ENCODE measurements at regions not wholly inside any gene's neighbourhood (a gene's known extent, or its start where the extent isn't known, plus 50 kb on each side); places are given as distances from the start of the nearest gene placed in this dataset.

DNA sequence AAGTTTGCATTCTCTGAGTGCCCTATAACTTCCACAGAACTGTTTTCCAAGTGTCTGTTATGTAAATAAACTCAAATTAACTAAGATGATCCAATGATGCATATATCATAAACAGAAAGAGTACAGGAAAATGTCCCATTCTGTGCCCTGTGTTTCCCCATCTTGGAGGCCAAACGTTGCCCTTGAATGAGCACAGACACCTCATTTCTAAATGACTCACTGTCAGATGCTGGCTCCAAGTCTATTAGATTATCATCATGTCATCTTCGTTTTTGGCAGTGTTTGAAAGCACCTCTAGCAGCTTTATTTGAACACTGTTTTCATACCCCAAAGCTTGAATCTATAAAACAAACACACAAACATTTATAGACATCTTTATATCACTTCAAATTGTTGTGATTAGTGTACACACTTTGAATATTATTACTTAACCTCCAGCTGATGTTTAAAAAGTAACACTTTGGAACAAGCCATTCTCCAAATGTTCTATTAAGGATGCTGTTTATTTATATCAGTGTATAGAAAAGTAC lies 424.2 kb downstream of the NOVA1 start:
- TF ChIP-seq POLR2A (IDR thresholded peaks at IDR 0.05) (no peak), EP300 (IDR thresholded peaks at IDR 0.05) (no peak), POLR2AphosphoS5 (IDR thresholded peaks at IDR 0.05) (no peak)
- TF ChIP-seq, protein P1, sequence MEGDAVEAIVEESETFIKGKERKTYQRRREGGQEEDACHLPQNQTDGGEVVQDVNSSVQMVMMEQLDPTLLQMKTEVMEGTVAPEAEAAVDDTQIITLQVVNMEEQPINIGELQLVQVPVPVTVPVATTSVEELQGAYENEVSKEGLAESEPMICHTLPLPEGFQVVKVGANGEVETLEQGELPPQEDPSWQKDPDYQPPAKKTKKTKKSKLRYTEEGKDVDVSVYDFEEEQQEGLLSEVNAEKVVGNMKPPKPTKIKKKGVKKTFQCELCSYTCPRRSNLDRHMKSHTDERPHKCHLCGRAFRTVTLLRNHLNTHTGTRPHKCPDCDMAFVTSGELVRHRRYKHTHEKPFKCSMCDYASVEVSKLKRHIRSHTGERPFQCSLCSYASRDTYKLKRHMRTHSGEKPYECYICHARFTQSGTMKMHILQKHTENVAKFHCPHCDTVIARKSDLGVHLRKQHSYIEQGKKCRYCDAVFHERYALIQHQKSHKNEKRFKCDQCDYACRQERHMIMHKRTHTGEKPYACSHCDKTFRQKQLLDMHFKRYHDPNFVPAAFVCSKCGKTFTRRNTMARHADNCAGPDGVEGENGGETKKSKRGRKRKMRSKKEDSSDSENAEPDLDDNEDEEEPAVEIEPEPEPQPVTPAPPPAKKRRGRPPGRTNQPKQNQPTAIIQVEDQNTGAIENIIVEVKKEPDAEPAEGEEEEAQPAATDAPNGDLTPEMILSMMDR (IDR thresholded peaks at IDR 0.05), result no peak

DNA sequence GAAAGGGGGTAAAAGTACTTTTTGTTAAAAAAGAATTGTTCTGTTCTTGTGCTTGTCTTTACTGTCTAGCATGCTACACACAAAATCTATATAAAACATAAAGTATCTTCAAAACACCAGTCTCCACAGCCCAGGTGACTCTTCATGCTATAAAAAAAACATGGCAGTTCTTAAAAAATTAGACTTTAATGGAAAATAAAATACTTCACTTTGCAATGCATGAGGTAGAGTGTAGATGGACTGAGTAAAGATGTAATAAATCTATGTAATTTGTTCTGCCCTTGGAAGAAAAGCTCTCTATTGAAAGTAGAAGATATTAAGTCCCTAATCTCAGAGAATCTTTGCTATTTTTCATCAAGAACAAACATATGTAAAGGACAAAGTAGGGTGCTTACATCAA lies 425.4 kb downstream of the NOVA1 start:
- H3K4me1 ChIP-seq, result no peaks in the 10 kb centered on the region
- H3K9me3 ChIP-seq, result no peaks in the 10 kb centered on the region
- H3K27ac ChIP-seq, result no peak overlapping the region
- H3K4me3 ChIP-seq, result no peak overlapping the region
- DNase-seq, result no peak
- no peaks in the 10 kb centered on the region for H3K27me3 ChIP-seq
- no peaks in the 10 kb centered on the region for H3K36me3 ChIP-seq
- no peak for TF ChIP-seq POLR2AphosphoS5 (IDR thresholded peaks at IDR 0.05)
- no peak for TF ChIP-seq POLR2A (IDR thresholded peaks at IDR 0.05)
- no peak for TF ChIP-seq EP300 (IDR thresholded peaks at IDR 0.05)
- TF ChIP-seq, protein P1 (IDR thresholded peaks at IDR 0.05), result no peak
- no peak for ATAC-seq (ENCODE audit: low FRiP score in 2 of 2)

More for the DNA sequence above, 424.2 kb downstream of the NOVA1 start:
- 30 to 33% methylated on average over 2 of the region's 2 CpGs for WGBS, 2 donors
- H3K27me3 ChIP-seq, result no peaks in the 10 kb centered on the region
- no peak overlapping the region for H3K4me3 ChIP-seq
- no peak overlapping the region for H3K27ac ChIP-seq
- DNase-seq (no peak), ATAC-seq (ENCODE audit: low FRiP score in 2 of 2) (no peak)
- H3K4me1 ChIP-seq, result no peaks in the 10 kb centered on the region
- H3K36me3 ChIP-seq, result no peaks in the 10 kb centered on the region
- H3K9me3 ChIP-seq, result no peaks in the 10 kb centered on the region

DNA sequence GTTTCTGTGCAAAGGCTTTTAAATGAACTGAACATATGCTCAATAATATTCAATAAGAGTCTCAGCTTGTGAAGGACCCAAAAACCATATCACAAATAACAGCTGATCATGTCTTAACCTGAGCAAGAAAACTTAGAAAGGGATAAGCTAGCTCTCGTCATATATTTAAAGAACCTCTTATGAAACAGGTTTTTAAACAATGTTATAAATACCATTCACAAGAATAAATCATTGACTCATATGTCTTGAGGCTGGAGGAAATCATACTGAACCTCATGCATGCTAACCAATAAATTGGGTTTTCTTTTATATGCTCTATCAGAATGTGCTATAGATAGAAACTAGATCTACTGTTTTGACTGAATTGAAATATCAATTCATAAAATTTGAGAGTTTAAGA lies 426.9 kb downstream of the NOVA1 start:
- ATAC-seq (ENCODE audit: low FRiP score in 2 of 2) (no peak), DNase-seq (no peak)
- no peaks in the 10 kb centered on the region for H3K36me3 ChIP-seq
- no peaks in the 10 kb centered on the region for H3K9me3 ChIP-seq
- no peaks in the 10 kb centered on the region for H3K4me1 ChIP-seq
- H3K4me3 ChIP-seq, result no peak overlapping the region
- H3K27ac ChIP-seq, result no peak overlapping the region
- WGBS, 2 donors, result 45 to 50% methylated on average over 1 of the region's 1 CpG
- no peaks in the 10 kb centered on the region for H3K27me3 ChIP-seq
- TF ChIP-seq EP300 (IDR thresholded peaks at IDR 0.05) (no peak), POLR2AphosphoS5 (IDR thresholded peaks at IDR 0.05) (no peak), POLR2A (IDR thresholded peaks at IDR 0.05) (no peak)
- TF ChIP-seq, protein P1 (IDR thresholded peaks at IDR 0.05), result no peak

DNA sequence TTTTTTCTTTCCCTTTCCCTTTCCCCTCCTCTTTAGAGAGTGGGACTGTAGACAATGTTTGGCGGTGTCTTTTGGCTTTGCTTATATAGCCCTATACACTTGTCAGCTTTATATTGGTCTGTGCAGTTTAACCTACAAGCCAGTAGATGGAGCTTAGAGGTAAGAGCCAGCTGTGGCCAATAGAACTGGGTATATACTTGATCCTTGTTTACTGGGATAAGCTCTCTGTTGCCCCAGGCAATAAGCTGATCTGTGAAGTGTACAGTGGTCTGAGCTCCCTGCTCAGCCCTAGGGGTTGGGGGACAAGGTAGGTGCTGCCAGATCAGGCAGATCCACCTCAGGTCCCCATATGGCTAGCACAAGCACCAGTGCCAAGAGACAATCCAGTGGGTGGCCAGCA lies 434.1 kb downstream of the NOVA1 start:
- 48 to 82% methylated on average over 1 of the region's 1 CpG for WGBS, 2 donors
- Histone ChIP-seq H3K9me3 (no peaks in the 10 kb centered on the region), H3K4me1 (no peaks in the 10 kb centered on the region), H3K36me3 (no peaks in the 10 kb centered on the region), H3K4me3 (no peak overlapping the region), H3K27me3 (no peaks in the 10 kb centered on the region), H3K27ac (no peak overlapping the region)
- TF ChIP-seq POLR2A (IDR thresholded peaks at IDR 0.05) (no peak), POLR2AphosphoS5 (IDR thresholded peaks at IDR 0.05) (no peak), EP300 (IDR thresholded peaks at IDR 0.05) (no peak)
- TF ChIP-seq, protein P1 (IDR thresholded peaks at IDR 0.05), result peak in 2 of 6 experiments; percentile 6 to 15
- ATAC-seq (ENCODE audit: low FRiP score in 2 of 2) (peak; percentile 19 to 44), DNase-seq (no peak)

DNA sequence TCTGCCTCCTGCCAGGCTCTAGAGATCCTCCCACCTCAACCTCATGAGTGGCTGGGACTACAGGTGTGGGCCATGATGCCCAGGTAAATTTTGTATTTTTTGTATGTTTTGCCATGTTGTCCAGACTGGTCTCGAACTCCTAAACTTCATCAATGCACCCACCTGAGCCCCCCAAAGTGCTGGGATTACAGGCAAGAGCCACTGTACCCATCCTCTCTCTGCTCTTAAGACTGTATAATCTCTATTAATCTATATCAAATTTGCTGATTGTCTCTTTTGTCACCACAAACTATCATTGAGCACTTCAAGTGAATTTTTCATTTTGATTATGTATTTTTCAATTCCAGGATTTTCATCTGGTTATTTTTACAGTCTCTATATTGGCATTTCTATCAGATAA lies 440.3 kb downstream of the NOVA1 start:
- no peaks in the 10 kb centered on the region for H3K4me1 ChIP-seq
- WGBS, 2 donors, result 50 to 64% methylated on average over 1 of the region's 1 CpG
- no peak overlapping the region for H3K4me3 ChIP-seq
- H3K27me3 ChIP-seq, result no peaks in the 10 kb centered on the region
- H3K9me3 ChIP-seq, result peaks cover 0 to 9% (median 4%) of the 10 kb centered on the region in 4 donors
- no peaks in the 10 kb centered on the region for H3K36me3 ChIP-seq
- DNase-seq (no peak), ATAC-seq (ENCODE audit: low FRiP score in 2 of 2) (no peak)
- TF ChIP-seq, protein P1 (IDR thresholded peaks at IDR 0.05), result no peak
- TF ChIP-seq POLR2A (IDR thresholded peaks at IDR 0.05) (no peak), EP300 (IDR thresholded peaks at IDR 0.05) (no peak), POLR2AphosphoS5 (IDR thresholded peaks at IDR 0.05) (no peak)
- no peak overlapping the region for H3K27ac ChIP-seq
